GM21825 (cell line): ENCODE measurements at regions not wholly inside any gene's neighbourhood (a gene's known extent, or its start where the extent isn't known, plus 50 kb on each side); places are given as distances from the start of the nearest gene placed in this dataset.

Source experiments
- ATAC-seq: cut with Tn5 transposase; IDR thresholded peaks from one replicate; pipeline ENCODE4 v1.9.1; 2021; ENCODE audit warnings: mild to moderate bottlenecking, moderate library complexity; ENCODE audit not compliant: unreplicated experiment

DNA sequence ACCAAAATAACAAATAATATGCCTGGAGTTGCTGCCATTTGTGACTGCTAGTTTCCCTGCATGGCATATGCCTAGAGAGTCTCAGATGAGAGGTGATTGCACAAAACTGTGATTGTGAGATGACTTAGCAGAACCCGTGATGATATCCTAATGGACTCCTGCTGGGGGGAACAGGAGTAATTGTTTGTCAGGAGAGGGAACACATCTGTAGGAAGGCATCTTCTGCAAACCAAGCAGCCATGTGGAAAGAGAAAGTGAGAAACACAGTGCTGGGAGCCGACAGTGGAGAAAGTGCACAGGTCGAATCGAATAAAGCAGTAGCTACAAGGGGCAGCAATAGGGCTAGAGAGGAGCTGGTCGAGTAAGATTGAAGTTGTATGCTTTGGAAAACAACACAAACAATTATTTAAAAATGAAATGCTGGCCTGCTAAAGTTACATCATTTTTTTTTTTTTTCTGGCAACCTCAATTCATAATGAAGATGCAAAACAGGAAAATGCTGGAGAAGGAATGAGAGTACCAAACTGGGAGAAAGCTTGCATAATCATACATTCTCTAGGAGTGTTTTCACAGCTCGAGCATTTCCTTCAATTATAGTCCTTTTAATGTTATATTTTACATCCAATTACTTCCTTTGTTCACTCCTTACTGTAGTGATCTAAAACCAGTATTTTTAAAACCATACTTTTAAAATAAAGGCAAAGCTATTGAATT, 494.2 kb upstream of the AGTR1 start:
- no peak for ATAC-seq

DNA sequence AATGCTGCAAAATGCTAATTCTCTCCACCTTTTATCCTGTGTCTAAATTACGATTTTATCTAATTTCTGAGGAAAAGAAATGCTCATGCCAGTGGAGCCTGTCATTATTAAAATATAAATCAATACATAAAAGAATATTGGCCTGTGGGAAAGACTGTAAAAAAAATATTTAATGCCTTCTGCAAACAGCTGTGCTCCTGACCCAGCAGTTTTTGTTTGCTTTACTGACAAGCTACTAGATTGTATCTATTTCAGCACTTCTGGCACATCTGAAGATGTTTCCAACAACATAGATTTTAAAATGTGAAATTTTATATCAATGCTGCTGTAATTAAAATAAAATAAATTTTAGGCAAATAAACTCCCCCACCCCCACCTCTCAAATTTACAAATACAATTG, 493.6 kb upstream of the AGTR1 start:
- ATAC-seq = no peak

GRCh38 chr3:148205977-148206376, 491.7 kb upstream of the AGTR1 start:
- ATAC-seq = no peak

GRCh38 chr3:148206446-148206845, 491.3 kb upstream of the AGTR1 start:
- ATAC-seq = no peak

GRCh38 chr3:148208975-148209374, 488.7 kb upstream of the AGTR1 start:
- no peak for ATAC-seq

- ATAC-seq = no peak
Observed at GRCh38 chr3:148211725-148212124, 486.0 kb upstream of the AGTR1 start.

DNA sequence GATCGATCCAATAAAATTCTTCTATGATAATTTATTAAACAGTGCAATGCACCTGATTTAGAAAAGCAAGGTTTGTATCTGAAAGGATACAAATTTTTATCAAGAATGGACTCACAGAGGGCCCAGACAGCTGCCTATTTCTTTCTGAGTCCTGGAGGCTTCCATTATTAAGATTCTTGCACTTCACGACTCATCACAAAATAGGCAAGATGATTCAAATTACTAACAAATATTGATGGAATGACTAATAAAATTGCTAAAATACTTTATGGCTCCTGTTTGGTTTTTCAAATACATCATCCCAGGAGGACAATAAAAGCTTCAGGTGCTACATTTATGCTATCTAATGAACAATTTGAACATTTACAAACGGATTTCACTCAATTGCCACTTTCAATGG, 483.0 kb upstream of the AGTR1 start:
- no peak for ATAC-seq

DNA sequence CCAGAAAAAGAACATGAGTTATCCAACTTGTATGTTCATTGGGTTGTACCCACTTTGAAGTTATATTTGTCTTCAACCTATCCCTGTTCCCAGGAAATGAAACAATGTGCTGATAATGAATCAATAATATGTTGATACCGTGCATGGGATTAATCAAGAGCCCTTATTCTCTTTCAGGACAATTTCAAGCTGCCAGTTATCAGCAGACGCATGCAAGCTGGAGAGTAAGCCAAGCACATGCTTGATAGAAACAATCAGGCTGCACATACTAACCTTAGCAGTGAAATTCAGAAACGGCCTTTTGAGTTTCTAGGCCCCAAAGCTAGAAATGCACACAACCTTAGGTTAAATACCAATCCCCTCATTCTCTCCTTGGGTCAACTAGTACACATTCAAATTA, 480.4 kb upstream of the AGTR1 start:
- no peak for ATAC-seq

DNA sequence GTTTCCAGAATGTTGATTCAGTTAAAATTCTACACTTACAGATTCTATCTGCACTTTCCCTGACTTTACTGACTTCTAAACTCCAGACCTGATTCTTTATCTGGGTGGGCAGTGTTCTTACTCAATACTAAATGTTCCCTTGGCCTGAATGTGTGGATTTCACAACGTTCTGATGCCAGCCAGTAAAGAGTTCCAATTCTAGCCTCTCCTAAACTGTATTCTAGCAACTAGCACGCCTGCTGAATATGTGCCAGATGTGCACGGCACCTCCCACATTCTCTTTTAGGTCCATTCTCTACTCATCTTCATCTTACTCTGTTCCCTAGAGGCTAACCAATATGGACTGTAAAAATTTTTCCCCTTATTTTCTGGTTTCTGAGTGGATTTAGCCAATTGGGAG, 479.5 kb upstream of the AGTR1 start:
- ATAC-seq = no peak

- no peak for ATAC-seq
Observed at GRCh38 chr3:148219999-148220398, 477.7 kb upstream of the AGTR1 start.

DNA sequence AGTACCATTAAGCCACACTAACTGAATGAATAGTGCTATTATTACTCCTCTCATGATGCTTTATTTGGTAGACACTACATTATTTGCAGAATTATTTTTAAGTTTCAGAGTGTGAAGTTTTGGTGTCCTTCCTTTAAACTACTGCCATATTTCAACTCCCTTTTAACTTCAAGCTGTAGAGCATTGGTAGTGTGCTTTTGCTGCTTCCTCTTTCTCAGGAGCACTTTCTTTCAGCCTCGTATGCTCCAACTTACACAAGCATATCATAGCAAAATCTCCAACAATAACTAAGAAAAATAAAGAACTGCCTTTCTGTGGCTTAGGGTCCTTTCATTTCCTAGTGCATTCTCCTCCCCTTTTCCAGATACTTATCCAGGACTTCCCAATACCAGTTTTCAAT, 476.4 kb upstream of the AGTR1 start:
- no peak for ATAC-seq

GRCh38 chr3:148223266-148223665, 474.4 kb upstream of the AGTR1 start:
- no peak for ATAC-seq

GRCh38 chr3:148226246-148226645, 471.5 kb upstream of the AGTR1 start:
- no peak for ATAC-seq

- ATAC-seq = no peak
Observed at GRCh38 chr3:148227534-148227933, 470.2 kb upstream of the AGTR1 start.

DNA sequence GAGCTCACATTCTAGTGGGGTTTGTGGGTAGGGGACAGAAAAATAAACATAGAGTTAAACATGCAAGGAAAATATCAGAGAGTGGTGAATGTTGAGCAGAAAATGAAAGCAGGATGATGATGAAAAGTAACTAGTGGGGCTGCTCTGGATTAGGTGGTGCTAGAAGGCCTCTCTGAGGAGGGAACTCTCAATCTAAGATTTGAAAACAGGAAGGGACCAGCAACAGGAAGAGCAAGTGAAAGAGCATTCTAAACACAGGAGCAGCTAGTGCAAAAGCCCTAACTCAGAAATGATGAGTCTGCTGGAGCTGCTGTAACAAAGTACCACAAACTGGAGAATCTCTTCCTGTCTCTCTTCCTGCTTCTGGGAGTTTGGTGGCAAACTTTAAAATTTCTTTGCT, 468.6 kb upstream of the AGTR1 start:
- ATAC-seq = peak; percentile 74

GRCh38 chr3:148230473-148230872, 467.2 kb upstream of the AGTR1 start:
- no peak for ATAC-seq

DNA sequence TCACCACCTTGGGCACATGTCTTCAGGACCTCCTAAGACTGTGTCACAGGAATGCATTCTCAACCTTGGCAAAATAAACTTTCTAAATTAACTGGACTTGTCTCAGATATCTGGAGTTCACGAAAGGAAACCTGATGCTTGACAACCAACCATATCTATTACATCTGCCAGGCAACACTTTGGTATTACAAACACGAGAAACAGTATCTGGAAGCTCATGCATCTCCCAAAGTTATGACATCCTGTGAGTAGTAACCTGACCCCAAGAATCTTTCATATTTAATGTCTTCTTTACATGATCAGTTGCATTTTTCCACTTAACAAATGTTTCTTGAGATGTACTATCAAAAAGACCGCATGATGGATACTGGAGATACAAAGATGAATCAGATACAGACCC, 465.3 kb upstream of the AGTR1 start:
- no peak for ATAC-seq

GRCh38 chr3:148233403-148233802, 464.3 kb upstream of the AGTR1 start:
- ATAC-seq = no peak

DNA sequence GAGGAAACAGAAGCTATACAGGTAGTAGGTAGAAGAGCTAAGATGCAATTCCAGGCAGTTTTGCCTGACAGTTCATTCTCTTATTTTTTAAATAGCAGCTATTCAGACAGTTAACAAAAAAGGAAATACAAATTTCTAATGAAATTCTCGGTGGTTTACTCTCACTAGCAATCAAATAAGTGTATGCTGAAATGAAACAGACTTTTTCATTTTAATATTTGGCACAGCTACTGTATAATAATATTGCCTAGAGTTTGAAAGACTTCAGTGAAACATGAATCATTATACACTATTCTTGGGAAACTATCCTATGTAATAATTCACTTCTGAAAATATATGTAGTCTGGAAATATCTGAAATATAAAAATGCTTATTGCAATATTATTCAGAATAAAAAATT, 463.2 kb upstream of the AGTR1 start:
- no peak for ATAC-seq

- no peak for ATAC-seq
Observed at GRCh38 chr3:148235566-148235965, 462.1 kb upstream of the AGTR1 start.

- no peak for ATAC-seq
Observed at GRCh38 chr3:148238421-148238821, 459.3 kb upstream of the AGTR1 start.

GRCh38 chr3:148240351-148240750, 457.4 kb upstream of the AGTR1 start:
- no peak for ATAC-seq

- no peak for ATAC-seq
Observed at GRCh38 chr3:148243609-148244008, 454.1 kb upstream of the AGTR1 start.
